ENCODE measurements at regions not wholly inside any gene's neighbourhood (a gene's known extent, or its start where the extent isn't known, plus 50 kb on each side); places are given as distances from the start of the nearest gene placed in this dataset.

- no peaks in the 10 kb centered on the region for H3K9me3 Mint-ChIP-seq (ENCODE audit: low read depth, unreplicated experiment)
- CTCF ChIA-PET = no interaction called here
- H3K4me3 Mint-ChIP-seq (ENCODE audit: low read depth, unreplicated experiment) = no peak overlapping the region
- no peaks in the 10 kb centered on the region for H3K36me3 Mint-ChIP-seq (ENCODE audit: insufficient read depth, unreplicated experiment)
- no TSS peak for BruUV-seq (replicated peaks)
- intact Hi-C loops (cut with micrococcal nuclease; ENCODE audit: unreplicated experiment) = no loop called here
- no peak for DNase-seq
- no peaks in the 10 kb centered on the region for H3K27me3 Mint-ChIP-seq (ENCODE audit: unreplicated experiment)
- no peak for TF ChIP-seq CTCF (IDR thresholded peaks at IDR 0.05; ENCODE audit: unreplicated experiment)
- H3K27ac Mint-ChIP-seq (ENCODE audit: unreplicated experiment) = no peak overlapping the region
- H3K4me1 Mint-ChIP-seq (ENCODE audit: low read depth, unreplicated experiment) = no peaks in the 10 kb centered on the region
These were observed 115.2 kb upstream of the LGSN start for GRCh38 chr6:63434943-63435342.

- DNase-seq = no peak
- CTCF ChIA-PET = no interaction called here
- Mint-ChIP-seq H3K4me1 (ENCODE audit: low read depth, unreplicated experiment) (no peaks in the 10 kb centered on the region), H3K27me3 (ENCODE audit: unreplicated experiment) (no peaks in the 10 kb centered on the region), H3K36me3 (ENCODE audit: insufficient read depth, unreplicated experiment) (no peaks in the 10 kb centered on the region), H3K27ac (ENCODE audit: unreplicated experiment) (no peak overlapping the region), H3K9me3 (ENCODE audit: low read depth, unreplicated experiment) (no peaks in the 10 kb centered on the region), H3K4me3 (ENCODE audit: low read depth, unreplicated experiment) (no peak overlapping the region)
- intact Hi-C loops (cut with micrococcal nuclease; ENCODE audit: unreplicated experiment) = no loop called here
- no peak for TF ChIP-seq CTCF (IDR thresholded peaks at IDR 0.05; ENCODE audit: unreplicated experiment)
- no TSS peak for BruUV-seq (replicated peaks)
These were observed 116.6 kb upstream of the LGSN start for GRCh38 chr6:63436356-63436755.

- no peak overlapping the region for H3K4me3 Mint-ChIP-seq (ENCODE audit: low read depth, unreplicated experiment)
- H3K27me3 Mint-ChIP-seq (ENCODE audit: unreplicated experiment) = no peaks in the 10 kb centered on the region
- H3K27ac Mint-ChIP-seq (ENCODE audit: unreplicated experiment) = no peak overlapping the region
- no TSS peak for BruUV-seq (replicated peaks)
- no peak for DNase-seq
- TF ChIP-seq CTCF (IDR thresholded peaks at IDR 0.05; ENCODE audit: unreplicated experiment) = no peak
- no peaks in the 10 kb centered on the region for H3K9me3 Mint-ChIP-seq (ENCODE audit: low read depth, unreplicated experiment)
- no peaks in the 10 kb centered on the region for H3K4me1 Mint-ChIP-seq (ENCODE audit: low read depth, unreplicated experiment)
- CTCF ChIA-PET = no interaction called here
- no peaks in the 10 kb centered on the region for H3K36me3 Mint-ChIP-seq (ENCODE audit: insufficient read depth, unreplicated experiment)
- intact Hi-C loops (cut with micrococcal nuclease; ENCODE audit: unreplicated experiment) = no loop called here
These were observed 117.3 kb upstream of the LGSN start for GRCh38 chr6:63437058-63437457.

- no peak for TF ChIP-seq CTCF (IDR thresholded peaks at IDR 0.05; ENCODE audit: unreplicated experiment)
- no peak overlapping the region for H3K27ac Mint-ChIP-seq (ENCODE audit: unreplicated experiment)
- DNase-seq = peak; percentile 24
- no peak overlapping the region for H3K4me3 Mint-ChIP-seq (ENCODE audit: low read depth, unreplicated experiment)
- H3K9me3 Mint-ChIP-seq (ENCODE audit: low read depth, unreplicated experiment) = no peaks in the 10 kb centered on the region
- intact Hi-C loops (cut with micrococcal nuclease; ENCODE audit: unreplicated experiment) = no loop called here
- H3K36me3 Mint-ChIP-seq (ENCODE audit: insufficient read depth, unreplicated experiment) = no peaks in the 10 kb centered on the region
- CTCF ChIA-PET = no interaction called here
- no peaks in the 10 kb centered on the region for H3K4me1 Mint-ChIP-seq (ENCODE audit: low read depth, unreplicated experiment)
- H3K27me3 Mint-ChIP-seq (ENCODE audit: unreplicated experiment) = no peaks in the 10 kb centered on the region
- BruUV-seq (replicated peaks) = no TSS peak
These were observed 120.3 kb upstream of the LGSN start for GRCh38 chr6:63440057-63440456.

- no peak overlapping the region for H3K4me3 Mint-ChIP-seq (ENCODE audit: low read depth, unreplicated experiment)
- no peaks in the 10 kb centered on the region for H3K27me3 Mint-ChIP-seq (ENCODE audit: unreplicated experiment)
- DNase-seq = no peak
- intact Hi-C loops (cut with micrococcal nuclease; ENCODE audit: unreplicated experiment) = no loop called here
- H3K27ac Mint-ChIP-seq (ENCODE audit: unreplicated experiment) = no peak overlapping the region
- no peaks in the 10 kb centered on the region for H3K36me3 Mint-ChIP-seq (ENCODE audit: insufficient read depth, unreplicated experiment)
- TF ChIP-seq CTCF (IDR thresholded peaks at IDR 0.05; ENCODE audit: unreplicated experiment) = no peak
- H3K9me3 Mint-ChIP-seq (ENCODE audit: low read depth, unreplicated experiment) = no peaks in the 10 kb centered on the region
- BruUV-seq (replicated peaks) = no TSS peak
- no peaks in the 10 kb centered on the region for H3K4me1 Mint-ChIP-seq (ENCODE audit: low read depth, unreplicated experiment)
- CTCF ChIA-PET = no interaction called here
These were observed 120.8 kb upstream of the LGSN start for GRCh38 chr6:63440594-63440993.

Measured in Calu3 (cell line).